ENCODE measurements at regions not wholly inside any gene's neighbourhood (a gene's known extent, or its start where the extent isn't known, plus 50 kb on each side); places are given as distances from the start of the nearest gene placed in this dataset.

DNA sequence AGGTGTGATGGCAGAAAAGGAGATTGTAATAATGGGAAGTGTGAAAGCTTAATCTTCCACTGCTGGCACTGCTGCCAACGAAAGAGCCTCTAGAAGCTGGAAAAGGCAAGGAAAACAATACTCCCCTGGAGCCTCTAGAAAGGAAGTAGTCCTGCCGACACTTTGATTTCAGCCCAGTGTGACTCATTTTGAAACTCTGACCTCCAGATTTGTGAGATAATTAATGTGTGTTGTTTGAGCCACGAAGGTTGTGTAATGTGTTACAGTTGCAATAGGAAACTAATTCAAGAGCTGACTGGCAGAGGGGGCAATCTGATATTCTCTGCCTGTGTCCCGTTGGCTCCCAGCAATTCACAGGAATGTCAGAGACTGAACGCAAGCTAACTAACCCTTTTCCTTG, 219.2 kb upstream of the UBE2E3 start:
- TF ChIP-seq, protein P1, sequence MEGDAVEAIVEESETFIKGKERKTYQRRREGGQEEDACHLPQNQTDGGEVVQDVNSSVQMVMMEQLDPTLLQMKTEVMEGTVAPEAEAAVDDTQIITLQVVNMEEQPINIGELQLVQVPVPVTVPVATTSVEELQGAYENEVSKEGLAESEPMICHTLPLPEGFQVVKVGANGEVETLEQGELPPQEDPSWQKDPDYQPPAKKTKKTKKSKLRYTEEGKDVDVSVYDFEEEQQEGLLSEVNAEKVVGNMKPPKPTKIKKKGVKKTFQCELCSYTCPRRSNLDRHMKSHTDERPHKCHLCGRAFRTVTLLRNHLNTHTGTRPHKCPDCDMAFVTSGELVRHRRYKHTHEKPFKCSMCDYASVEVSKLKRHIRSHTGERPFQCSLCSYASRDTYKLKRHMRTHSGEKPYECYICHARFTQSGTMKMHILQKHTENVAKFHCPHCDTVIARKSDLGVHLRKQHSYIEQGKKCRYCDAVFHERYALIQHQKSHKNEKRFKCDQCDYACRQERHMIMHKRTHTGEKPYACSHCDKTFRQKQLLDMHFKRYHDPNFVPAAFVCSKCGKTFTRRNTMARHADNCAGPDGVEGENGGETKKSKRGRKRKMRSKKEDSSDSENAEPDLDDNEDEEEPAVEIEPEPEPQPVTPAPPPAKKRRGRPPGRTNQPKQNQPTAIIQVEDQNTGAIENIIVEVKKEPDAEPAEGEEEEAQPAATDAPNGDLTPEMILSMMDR (IDR thresholded peaks at IDR 0.05), result no peak
- TF ChIP-seq POLR2AphosphoS5 (IDR thresholded peaks at IDR 0.05), result no peak
- TF ChIP-seq POLR2A (IDR thresholded peaks at IDR 0.05), result no peak

All from sigmoid colon (tissue), 4 donors.